ENCODE measurements at regions not wholly inside any gene's neighbourhood (a gene's known extent, or its start where the extent isn't known, plus 50 kb on each side); places are given as distances from the start of the nearest gene placed in this dataset.
A peak's percentile ranks its signal among the peaks of the same experiment; 100 is the strongest.

DNA sequence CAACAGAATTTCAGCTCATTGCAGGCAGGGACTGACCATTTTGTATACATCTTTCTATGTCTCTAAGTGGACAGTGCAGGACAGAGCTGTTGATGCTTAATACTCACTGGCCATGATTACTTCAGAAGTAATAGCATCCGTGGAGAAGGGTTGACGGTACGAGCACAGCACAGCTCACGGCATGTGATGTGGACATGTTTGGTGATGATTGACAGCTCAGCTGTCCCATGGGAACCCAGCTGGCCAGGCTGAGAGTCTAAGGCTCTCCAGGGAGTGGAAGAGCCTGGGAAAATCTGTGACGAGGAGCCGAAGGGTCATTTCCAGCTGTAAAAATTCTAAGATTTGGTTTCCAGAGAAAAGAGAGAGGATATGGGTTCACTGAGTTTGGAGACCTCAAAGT is 198.2 kb downstream of the SNX19 start:
- TF ChIP-seq, protein P1, sequence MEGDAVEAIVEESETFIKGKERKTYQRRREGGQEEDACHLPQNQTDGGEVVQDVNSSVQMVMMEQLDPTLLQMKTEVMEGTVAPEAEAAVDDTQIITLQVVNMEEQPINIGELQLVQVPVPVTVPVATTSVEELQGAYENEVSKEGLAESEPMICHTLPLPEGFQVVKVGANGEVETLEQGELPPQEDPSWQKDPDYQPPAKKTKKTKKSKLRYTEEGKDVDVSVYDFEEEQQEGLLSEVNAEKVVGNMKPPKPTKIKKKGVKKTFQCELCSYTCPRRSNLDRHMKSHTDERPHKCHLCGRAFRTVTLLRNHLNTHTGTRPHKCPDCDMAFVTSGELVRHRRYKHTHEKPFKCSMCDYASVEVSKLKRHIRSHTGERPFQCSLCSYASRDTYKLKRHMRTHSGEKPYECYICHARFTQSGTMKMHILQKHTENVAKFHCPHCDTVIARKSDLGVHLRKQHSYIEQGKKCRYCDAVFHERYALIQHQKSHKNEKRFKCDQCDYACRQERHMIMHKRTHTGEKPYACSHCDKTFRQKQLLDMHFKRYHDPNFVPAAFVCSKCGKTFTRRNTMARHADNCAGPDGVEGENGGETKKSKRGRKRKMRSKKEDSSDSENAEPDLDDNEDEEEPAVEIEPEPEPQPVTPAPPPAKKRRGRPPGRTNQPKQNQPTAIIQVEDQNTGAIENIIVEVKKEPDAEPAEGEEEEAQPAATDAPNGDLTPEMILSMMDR (IDR thresholded peaks at IDR 0.05) = no peak
- H3K9me3 Mint-ChIP-seq = no peaks in the 10 kb centered on the region
- no peak overlapping the region for H3K4me3 Mint-ChIP-seq
- DNase-seq = peak; percentile 33
- H3K27ac Mint-ChIP-seq = peak overlapping the region; percentile 26
- no peaks in the 10 kb centered on the region for H3K36me3 Mint-ChIP-seq (ENCODE audit: low read depth)
- peaks cover 34% of the 10 kb centered on the region for H3K4me1 Mint-ChIP-seq
- peaks cover 28% of the 10 kb centered on the region for H3K27me3 Mint-ChIP-seq (ENCODE audit: low read depth, poor library complexity)

DNA sequence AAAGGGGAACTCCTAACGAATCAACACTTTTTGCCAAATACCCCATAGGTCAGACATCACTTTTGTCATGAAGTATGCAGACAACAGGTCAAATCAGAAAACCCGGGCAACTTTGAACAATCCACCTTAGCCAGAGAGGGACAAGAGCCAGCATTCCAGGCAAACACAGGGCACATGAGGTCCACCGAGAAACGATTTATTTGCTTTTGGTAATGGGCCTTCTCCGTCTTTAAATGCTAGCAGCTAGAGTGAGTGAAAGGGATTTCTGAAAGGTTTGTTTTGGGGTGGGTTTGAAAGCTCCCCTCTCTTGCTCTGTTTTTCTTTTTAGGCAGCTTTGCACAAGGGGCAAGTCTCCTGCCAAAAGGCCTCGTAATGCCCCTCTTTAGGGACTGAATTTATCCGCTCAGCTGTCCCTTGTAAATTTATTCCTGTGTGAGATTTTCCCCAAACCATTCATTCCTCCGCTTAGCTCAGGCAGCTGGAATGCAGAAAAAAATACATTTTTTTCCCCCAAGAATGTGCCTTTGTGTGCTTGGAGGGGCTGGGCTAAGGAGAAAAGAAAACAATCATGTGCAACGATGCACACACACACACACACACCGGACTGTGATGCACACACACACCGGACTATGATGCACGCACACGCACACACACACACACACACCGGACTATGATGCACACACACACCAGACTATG is 196.9 kb downstream of the SNX19 start:
- H3K4me3 Mint-ChIP-seq = no peak overlapping the region
- no peaks in the 10 kb centered on the region for H3K36me3 Mint-ChIP-seq (ENCODE audit: low read depth)
- peak overlapping the region; percentile 6 for H3K27ac Mint-ChIP-seq
- no peak for DNase-seq
- H3K9me3 Mint-ChIP-seq = no peaks in the 10 kb centered on the region
- peaks cover 34% of the 10 kb centered on the region for H3K4me1 Mint-ChIP-seq
- peaks cover 19% of the 10 kb centered on the region for H3K27me3 Mint-ChIP-seq (ENCODE audit: low read depth, poor library complexity)
- TF ChIP-seq, protein P1 (IDR thresholded peaks at IDR 0.05) = no peak

DNA sequence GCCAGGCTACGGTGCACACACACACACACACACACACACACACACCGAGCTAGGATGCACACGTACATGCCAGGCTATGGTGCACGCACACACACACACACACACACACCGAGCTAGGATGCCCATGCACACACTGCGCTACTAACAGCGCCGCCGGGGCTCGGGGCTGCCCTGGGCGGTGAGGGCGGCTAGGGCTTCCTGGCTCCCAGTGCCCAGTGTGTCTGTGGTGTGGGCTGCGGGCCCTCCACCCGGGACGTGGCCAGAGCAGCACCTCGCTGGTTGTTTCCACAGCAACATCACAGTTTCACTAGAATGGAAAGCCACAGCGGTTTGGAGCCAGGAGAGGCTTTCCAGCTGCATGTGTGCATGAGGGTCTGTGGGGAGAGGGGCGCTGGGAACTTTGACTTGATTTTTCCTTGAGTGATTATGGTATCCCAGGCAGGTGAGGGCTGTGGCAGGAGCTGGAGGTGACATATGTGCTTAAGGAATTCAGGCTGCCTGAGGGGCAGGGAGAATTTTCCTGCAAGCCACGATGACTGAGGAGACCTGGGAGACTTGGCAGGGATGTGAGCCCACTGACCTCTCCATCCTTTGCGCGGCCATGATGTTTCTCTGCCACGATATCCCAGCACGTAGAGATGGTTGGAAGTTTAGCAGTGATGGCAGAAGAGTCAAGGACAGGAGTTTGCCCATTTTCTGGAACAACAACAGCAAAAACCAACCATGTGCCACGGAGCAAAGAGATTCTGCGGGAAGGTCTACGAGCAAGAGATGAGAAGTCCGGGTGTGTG is 195.9 kb downstream of the SNX19 start:
- H3K4me3 Mint-ChIP-seq = no peak overlapping the region
- no peak for DNase-seq
- H3K36me3 Mint-ChIP-seq (ENCODE audit: low read depth) = no peaks in the 10 kb centered on the region
- peaks cover 34% of the 10 kb centered on the region for H3K4me1 Mint-ChIP-seq
- no peaks in the 10 kb centered on the region for H3K9me3 Mint-ChIP-seq
- peaks cover 16% of the 10 kb centered on the region for H3K27me3 Mint-ChIP-seq (ENCODE audit: low read depth, poor library complexity)
- H3K27ac Mint-ChIP-seq = no peak overlapping the region
- TF ChIP-seq, protein P1 (IDR thresholded peaks at IDR 0.05) = no peak

DNA sequence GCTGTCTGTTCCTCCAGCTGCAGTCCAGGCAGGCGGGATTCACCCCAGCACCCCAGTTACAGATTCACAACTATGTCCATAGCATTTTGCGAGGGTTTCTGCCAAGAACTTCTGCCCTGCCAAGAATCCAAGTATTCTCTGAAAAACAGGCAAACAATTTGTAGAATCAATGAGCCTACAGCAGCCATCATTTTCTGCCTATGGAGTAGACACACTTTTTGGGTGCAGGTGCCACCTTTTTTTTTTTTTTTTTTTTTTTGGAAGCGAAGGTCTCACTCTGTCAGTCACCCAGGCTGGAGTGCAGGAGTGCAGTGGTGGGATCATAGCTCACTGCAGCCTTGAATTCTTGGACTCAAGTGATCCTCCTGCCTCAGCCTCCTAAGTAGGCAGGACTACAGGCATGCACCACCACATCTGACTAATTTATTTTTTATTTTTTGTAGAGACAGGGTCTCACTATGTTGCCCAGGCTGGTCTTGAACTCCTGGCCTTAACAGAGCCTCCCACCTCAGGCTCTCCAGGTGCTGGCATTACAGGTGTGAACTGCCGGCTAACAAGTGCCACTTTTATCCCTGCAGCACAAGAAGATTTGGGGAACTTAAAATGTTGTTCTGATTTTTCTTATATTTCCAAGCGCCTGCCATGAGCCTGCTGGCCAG is 195.1 kb downstream of the SNX19 start:
- Mint-ChIP-seq H3K27ac (no peak overlapping the region), H3K27me3 (ENCODE audit: low read depth, poor library complexity) (peaks cover 15% of the 10 kb centered on the region), H3K4me3 (no peak overlapping the region), H3K9me3 (no peaks in the 10 kb centered on the region), H3K36me3 (ENCODE audit: low read depth) (no peaks in the 10 kb centered on the region), H3K4me1 (peaks cover 36% of the 10 kb centered on the region)
- TF ChIP-seq, protein P1 (IDR thresholded peaks at IDR 0.05) = no peak
- DNase-seq = no peak

DNA sequence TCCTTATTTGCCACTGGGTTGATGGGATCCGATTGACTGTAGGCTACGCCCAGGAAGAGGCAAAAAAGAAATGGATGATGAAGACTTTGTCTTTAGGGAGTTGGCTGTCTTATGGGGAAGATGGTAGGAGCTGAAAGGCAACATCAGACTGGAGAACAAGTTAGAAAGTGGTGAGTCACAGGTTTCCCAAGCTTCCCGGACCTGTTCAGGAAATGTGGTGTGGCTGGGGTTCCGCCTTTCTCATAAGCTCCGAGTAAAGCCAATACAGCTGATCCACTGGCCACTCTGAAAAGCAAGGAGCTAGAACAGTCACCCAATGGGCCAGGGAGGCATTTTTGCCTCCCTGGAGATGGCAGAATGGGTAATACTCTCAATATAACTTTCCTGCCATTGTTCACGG is 194.5 kb downstream of the SNX19 start:
- no peak for DNase-seq
- Mint-ChIP-seq H3K27ac (no peak overlapping the region), H3K4me3 (no peak overlapping the region), H3K36me3 (ENCODE audit: low read depth) (no peaks in the 10 kb centered on the region), H3K4me1 (peaks cover 42% of the 10 kb centered on the region), H3K9me3 (no peaks in the 10 kb centered on the region), H3K27me3 (ENCODE audit: low read depth, poor library complexity) (peaks cover 14% of the 10 kb centered on the region)
- TF ChIP-seq, protein P1 (IDR thresholded peaks at IDR 0.05) = no peak
